ENCODE measurements at regions not wholly inside any gene's neighbourhood (a gene's known extent, or its start where the extent isn't known, plus 50 kb on each side); places are given as distances from the start of the nearest gene placed in this dataset.

- no peaks in the 10 kb centered on the region for H3K9me3 Mint-ChIP-seq (ENCODE audit: unreplicated experiment)
- DNase-seq: no peak
- H3K4me1 Mint-ChIP-seq (ENCODE audit: low read depth, unreplicated experiment): no peaks in the 10 kb centered on the region
- H3K4me3 Mint-ChIP-seq (ENCODE audit: unreplicated experiment): no peak overlapping the region
- no peak overlapping the region for H3K27ac Mint-ChIP-seq (ENCODE audit: unreplicated experiment)
- TF ChIP-seq CTCF (IDR thresholded peaks at IDR 0.05; ENCODE audit: partially characterized antibody, unreplicated experiment): no peak
- H3K27me3 Mint-ChIP-seq (ENCODE audit: unreplicated experiment): no peaks in the 10 kb centered on the region
- peaks cover 4% of the 10 kb centered on the region for H3K36me3 Mint-ChIP-seq (ENCODE audit: unreplicated experiment)
Observed at GRCh38 chr6:14459315-14459714, 341.7 kb downstream of the CD83 start.

- no peak for TF ChIP-seq CTCF (IDR thresholded peaks at IDR 0.05; ENCODE audit: partially characterized antibody, unreplicated experiment)
- Mint-ChIP-seq H3K4me3 (ENCODE audit: unreplicated experiment) (no peak overlapping the region), H3K27ac (ENCODE audit: unreplicated experiment) (no peak overlapping the region), H3K27me3 (ENCODE audit: unreplicated experiment) (no peaks in the 10 kb centered on the region), H3K36me3 (ENCODE audit: unreplicated experiment) (peaks cover 14% of the 10 kb centered on the region), H3K4me1 (ENCODE audit: low read depth, unreplicated experiment) (no peaks in the 10 kb centered on the region), H3K9me3 (ENCODE audit: unreplicated experiment) (no peaks in the 10 kb centered on the region)
- no peak for DNase-seq
Observed at GRCh38 chr6:14460556-14460955, 343.0 kb downstream of the CD83 start.

GRCh38 chr6:14462135-14462534 is 344.6 kb downstream of the CD83 start:
- no peak for DNase-seq
- Mint-ChIP-seq H3K9me3 (ENCODE audit: unreplicated experiment) (no peaks in the 10 kb centered on the region), H3K4me1 (ENCODE audit: low read depth, unreplicated experiment) (no peaks in the 10 kb centered on the region), H3K36me3 (ENCODE audit: unreplicated experiment) (peaks cover 14% of the 10 kb centered on the region), H3K4me3 (ENCODE audit: unreplicated experiment) (no peak overlapping the region), H3K27me3 (ENCODE audit: unreplicated experiment) (no peaks in the 10 kb centered on the region), H3K27ac (ENCODE audit: unreplicated experiment) (no peak overlapping the region)
- no peak for TF ChIP-seq CTCF (IDR thresholded peaks at IDR 0.05; ENCODE audit: partially characterized antibody, unreplicated experiment)

- H3K9me3 Mint-ChIP-seq (ENCODE audit: unreplicated experiment): no peaks in the 10 kb centered on the region
- TF ChIP-seq CTCF (IDR thresholded peaks at IDR 0.05; ENCODE audit: partially characterized antibody, unreplicated experiment): no peak
- H3K27ac Mint-ChIP-seq (ENCODE audit: unreplicated experiment): no peak overlapping the region
- H3K4me1 Mint-ChIP-seq (ENCODE audit: low read depth, unreplicated experiment): peaks cover 3% of the 10 kb centered on the region
- no peaks in the 10 kb centered on the region for H3K27me3 Mint-ChIP-seq (ENCODE audit: unreplicated experiment)
- peaks cover 14% of the 10 kb centered on the region for H3K36me3 Mint-ChIP-seq (ENCODE audit: unreplicated experiment)
- no peak for DNase-seq
- no peak overlapping the region for H3K4me3 Mint-ChIP-seq (ENCODE audit: unreplicated experiment)
Observed at GRCh38 chr6:14462566-14462965, 345.0 kb downstream of the CD83 start.

- peaks cover 14% of the 10 kb centered on the region for H3K36me3 Mint-ChIP-seq (ENCODE audit: unreplicated experiment)
- no peak for DNase-seq
- no peaks in the 10 kb centered on the region for H3K9me3 Mint-ChIP-seq (ENCODE audit: unreplicated experiment)
- no peak for TF ChIP-seq CTCF (IDR thresholded peaks at IDR 0.05; ENCODE audit: partially characterized antibody, unreplicated experiment)
- no peak overlapping the region for H3K4me3 Mint-ChIP-seq (ENCODE audit: unreplicated experiment)
- H3K27me3 Mint-ChIP-seq (ENCODE audit: unreplicated experiment): no peaks in the 10 kb centered on the region
- H3K4me1 Mint-ChIP-seq (ENCODE audit: low read depth, unreplicated experiment): peaks cover 8% of the 10 kb centered on the region
- H3K27ac Mint-ChIP-seq (ENCODE audit: unreplicated experiment): no peak overlapping the region
Observed at GRCh38 chr6:14463110-14463509, 345.5 kb downstream of the CD83 start.

Measured in glutamatergic neuron (in vitro differentiated cells).